ENCODE measurements at regions not wholly inside any gene's neighbourhood (a gene's known extent, or its start where the extent isn't known, plus 50 kb on each side); places are given as distances from the start of the nearest gene placed in this dataset.

- DNase-seq (ENCODE audit: low read depth, low spot score) = peak; percentile 80
Measured at GRCh38 chr13:105804561-105805190, 730.8 kb downstream of the EFNB2 start.

- no peak for DNase-seq (ENCODE audit: low read depth, low spot score)
Measured at GRCh38 chr13:105799155-105799554, 736.3 kb downstream of the EFNB2 start.

- no peak for DNase-seq (ENCODE audit: low read depth, low spot score)
Measured at GRCh38 chr13:105798541-105798940, 736.9 kb downstream of the EFNB2 start.

- DNase-seq (ENCODE audit: low read depth, low spot score) = no peak
Measured at GRCh38 chr13:105796081-105796480, 739.4 kb downstream of the EFNB2 start.

GRCh38 chr13:105790923-105791322 lies 744.5 kb downstream of the EFNB2 start:
- DNase-seq (ENCODE audit: low read depth, low spot score) = no peak

- no peak for DNase-seq (ENCODE audit: low read depth, low spot score)
Measured at GRCh38 chr13:105788530-105788929, 746.9 kb downstream of the EFNB2 start.

GRCh38 chr13:105787632-105788031 lies 747.8 kb downstream of the EFNB2 start:
- peak; percentile 73 for DNase-seq (ENCODE audit: low read depth, low spot score)

- no peak for DNase-seq (ENCODE audit: low read depth, low spot score)
Measured at GRCh38 chr13:105785436-105785835, 750.0 kb downstream of the EFNB2 start.

- no peak for DNase-seq (ENCODE audit: low read depth, low spot score)
Measured at GRCh38 chr13:105783261-105783660, 752.2 kb downstream of the EFNB2 start.

- peak; percentile 73 for DNase-seq (ENCODE audit: low read depth, low spot score)
Measured at GRCh38 chr13:105778196-105778595, 757.3 kb downstream of the EFNB2 start.

GRCh38 chr13:105774739-105775460 lies 760.6 kb downstream of the EFNB2 start:
- DNase-seq (ENCODE audit: low read depth, low spot score) = peak; percentile 91

GRCh38 chr13:105773863-105774538 lies 761.5 kb downstream of the EFNB2 start:
- peak; percentile 89 for DNase-seq (ENCODE audit: low read depth, low spot score)

- no peak for DNase-seq (ENCODE audit: low read depth, low spot score)
Measured at GRCh38 chr13:105773241-105773640, 762.2 kb downstream of the EFNB2 start.

GRCh38 chr13:105764486-105764885 lies 771.0 kb downstream of the EFNB2 start:
- no peak for DNase-seq (ENCODE audit: low read depth, low spot score)

- no peak for DNase-seq (ENCODE audit: low read depth, low spot score)
Measured at GRCh38 chr13:105763851-105764250, 771.6 kb downstream of the EFNB2 start.

- DNase-seq (ENCODE audit: low read depth, low spot score) = no peak
Measured at GRCh38 chr13:105762096-105762495, 773.4 kb downstream of the EFNB2 start.

- DNase-seq (ENCODE audit: low read depth, low spot score) = no peak
Measured at GRCh38 chr13:105758918-105759860, 776.3 kb downstream of the EFNB2 start.

- no peak for DNase-seq (ENCODE audit: low read depth, low spot score)
Measured at GRCh38 chr13:105740739-105741138, 794.7 kb downstream of the EFNB2 start.

- DNase-seq (ENCODE audit: low read depth, low spot score) = no peak
Measured at GRCh38 chr13:105737688-105738087, 797.8 kb downstream of the EFNB2 start.

- no peak for DNase-seq (ENCODE audit: low read depth, low spot score)
Measured at GRCh38 chr13:105735281-105735680, 800.2 kb downstream of the EFNB2 start.

GRCh38 chr13:105732806-105733529 lies 802.5 kb downstream of the EFNB2 start:
- DNase-seq (ENCODE audit: low read depth, low spot score) = no peak
